ENCODE measurements at regions not wholly inside any gene's neighbourhood (a gene's known extent, or its start where the extent isn't known, plus 50 kb on each side); places are given as distances from the start of the nearest gene placed in this dataset.

DNA sequence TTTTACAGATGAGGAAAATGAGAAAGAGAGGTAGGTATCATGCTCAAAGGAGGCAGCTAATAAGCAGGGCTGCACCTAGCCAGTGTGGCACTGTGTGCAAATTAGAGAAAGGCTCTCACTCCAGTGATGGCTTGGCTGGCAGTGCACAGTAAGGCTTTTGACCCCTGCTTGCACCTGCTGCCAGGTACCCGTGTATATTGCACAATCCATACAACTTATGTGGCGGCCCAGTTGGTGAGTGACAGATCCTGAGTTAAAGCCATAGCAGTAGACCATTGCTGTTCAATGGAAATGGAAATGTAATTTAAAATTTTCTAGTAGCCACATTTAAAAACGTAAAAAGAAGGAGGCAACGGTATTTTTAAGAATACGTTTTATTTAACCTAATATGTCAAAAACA is 266.4 kb upstream of the AZI2 start:
- TF ChIP-seq, protein P1, sequence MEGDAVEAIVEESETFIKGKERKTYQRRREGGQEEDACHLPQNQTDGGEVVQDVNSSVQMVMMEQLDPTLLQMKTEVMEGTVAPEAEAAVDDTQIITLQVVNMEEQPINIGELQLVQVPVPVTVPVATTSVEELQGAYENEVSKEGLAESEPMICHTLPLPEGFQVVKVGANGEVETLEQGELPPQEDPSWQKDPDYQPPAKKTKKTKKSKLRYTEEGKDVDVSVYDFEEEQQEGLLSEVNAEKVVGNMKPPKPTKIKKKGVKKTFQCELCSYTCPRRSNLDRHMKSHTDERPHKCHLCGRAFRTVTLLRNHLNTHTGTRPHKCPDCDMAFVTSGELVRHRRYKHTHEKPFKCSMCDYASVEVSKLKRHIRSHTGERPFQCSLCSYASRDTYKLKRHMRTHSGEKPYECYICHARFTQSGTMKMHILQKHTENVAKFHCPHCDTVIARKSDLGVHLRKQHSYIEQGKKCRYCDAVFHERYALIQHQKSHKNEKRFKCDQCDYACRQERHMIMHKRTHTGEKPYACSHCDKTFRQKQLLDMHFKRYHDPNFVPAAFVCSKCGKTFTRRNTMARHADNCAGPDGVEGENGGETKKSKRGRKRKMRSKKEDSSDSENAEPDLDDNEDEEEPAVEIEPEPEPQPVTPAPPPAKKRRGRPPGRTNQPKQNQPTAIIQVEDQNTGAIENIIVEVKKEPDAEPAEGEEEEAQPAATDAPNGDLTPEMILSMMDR (IDR thresholded peaks at IDR 0.05; ENCODE audit: low read depth, low read length, poor library complexity, severe bottlenecking), result no peak
- no peak for TF ChIP-seq EZH2phosphoT487 (IDR thresholded peaks at IDR 0.05; ENCODE audit: borderline replicate concordance, low read length)

Data from DOHH2 (cell line).